PC-9 (cell line): ENCODE measurements at regions not wholly inside any gene's neighbourhood (a gene's known extent, or its start where the extent isn't known, plus 50 kb on each side); places are given as distances from the start of the nearest gene placed in this dataset.

Experiments used
- BruUV-seq: library from RNA; stranded (reverse); fragments of 400-500 nt; replicated peaks from 2 replicates; lab custom pipeline; 2021; lab: Mats Ljungman, UMichigan
- CTCF ChIA-PET: fragments of 300-600 bp; sonication (Branson Sonifier 250); formaldehyde crosslinking; loops from one replicate; lab custom pipeline; 2022; ENCODE audit warnings: antibody characterized with exemption; lab: Charles Lee
- POLR2A ChIA-PET: fragments of 300-600 bp; sonication (Branson Sonifier 250); formaldehyde crosslinking; loops from one replicate; lab custom pipeline; 2022; ENCODE audit warnings: antibody characterized with exemption; ENCODE audit not compliant: unreplicated experiment; lab: Charles Lee
- DNase-seq, 2 experiments: peaks; one replicate each; pipeline versions ENCODE4 v3.0.0 to v3.0.0-alpha.2; 2015 to 2022; ENCODE audit warnings: mixed read lengths in 1 of 2
- H2AFZ ChIP-seq: fragments of 200-600 bp; sonication (generic); 2 replicates; pipeline ENCODE4 v1.8.1; 2017; ENCODE audit warnings: antibody characterized with exemption
- H3F3A ChIP-seq: fragments of 200-600 bp; sonication (generic); 2 replicates; pipeline ENCODE4 v1.8.1; 2017; ENCODE audit warnings: antibody characterized with exemption, mild to moderate bottlenecking, low read depth; ENCODE audit not compliant: insufficient read depth
- H3K27ac ChIP-seq: fragments of 200-600 bp; sonication (generic); 2 replicates; pipeline ENCODE4 v1.6.1; 2016; ENCODE audit warnings: mixed run types
- H3K27me3 ChIP-seq: fragments of 200-600 bp; sonication (generic); 2 replicates; pipeline ENCODE4 v1.6.1; 2016; ENCODE audit warnings: low read depth, mixed run types; ENCODE audit not compliant: insufficient read depth
- H3K36me3 ChIP-seq: fragments of 200-600 bp; sonication (generic); 2 replicates; pipeline ENCODE4 v1.6.1; 2016; ENCODE audit warnings: low read depth, mixed run types
- H3K4me1 ChIP-seq: fragments of 200-600 bp; sonication (generic); replicated peaks from 2 replicates; pipeline ENCODE4 v1.6.1; 2016; ENCODE audit warnings: mixed run types; ENCODE audit not compliant: insufficient read depth
- H3K4me2 ChIP-seq: fragments of 200-600 bp; sonication (generic); 2 replicates; pipeline ENCODE4 v1.6.1; 2017; ENCODE audit warnings: mixed run types
- H3K4me3 ChIP-seq: fragments of 200-600 bp; sonication (generic); 2 replicates; pipeline ENCODE4 v1.6.1; 2016; ENCODE audit warnings: mixed run types
- H3K79me2 ChIP-seq: fragments of 200-600 bp; sonication (generic); 2 replicates; pipeline ENCODE4 v1.6.1; 2017; ENCODE audit warnings: low read depth, mixed run types
- H3K9me2 ChIP-seq: fragments of 200-600 bp; sonication (generic); 2 replicates; pipeline ENCODE4 v1.8.1; 2017; ENCODE audit warnings: mild to moderate bottlenecking; ENCODE audit not compliant: insufficient read depth
- H3K9me3 ChIP-seq: fragments of 200-600 bp; sonication (generic); 2 replicates; pipeline ENCODE4 v1.8.1; 2016; ENCODE audit warnings: low read depth; ENCODE audit not compliant: insufficient read depth
- H4K20me1 ChIP-seq: fragments of 200-600 bp; sonication (generic); 2 replicates; pipeline ENCODE4 v1.8.1; 2017; ENCODE audit not compliant: insufficient read depth
- CTCF ChIP-seq: fragments of 200-600 bp; sonication (generic); conservative IDR thresholded peaks from 2 replicates; pipeline ENCODE4 v1.6.1; 2017; ENCODE audit warnings: mixed run types, antibody characterized with exemption, mild to moderate bottlenecking, moderate library complexity
- EZH2 ChIP-seq: fragments of 200-600 bp; sonication (generic); IDR thresholded peaks from 2 replicates; pipeline ENCODE4 v1.8.0; 2017; ENCODE audit warnings: antibody characterized with exemption, low read depth
- intact Hi-C: fragments of 100-400 bp; cut with micrococcal nuclease; formaldehyde crosslinking; loops from one replicate; pipeline ENCODE4 v1.10.0; 2022; ENCODE audit not compliant: unreplicated experiment

- no peak for TF ChIP-seq EZH2
- no peak for TF ChIP-seq CTCF
- DNase-seq, result no peak
- Histone ChIP-seq H3F3A (no peaks in the 10 kb centered on the region), H3K9me3 (no peaks in the 10 kb centered on the region), H3K9me2 (no peaks in the 10 kb centered on the region), H3K4me2 (no peak overlapping the region), H3K79me2 (no peaks in the 10 kb centered on the region), H4K20me1 (no peaks in the 10 kb centered on the region), H3K4me1 (no peaks in the 10 kb centered on the region), H3K27ac (no peak overlapping the region), H2AFZ (no peak overlapping the region), H3K27me3 (peaks cover 46% of the 10 kb centered on the region), H3K4me3 (no peak overlapping the region), H3K36me3 (no peaks in the 10 kb centered on the region)
- CTCF ChIA-PET, result interaction anchor here (0.7 kb wide), 1 partner anchor 70 kb away, joined by 3 read pairs; no protein-coding TSS in a partner anchor
- POLR2A ChIA-PET, result no interaction called here
- intact Hi-C loops, result loop anchor here (5.0 kb wide), 1 partner anchor 1317 kb away; the partner anchor contains the start of gene CPEB4
- no TSS peak for BruUV-seq
Observed at GRCh38 chr5:172570594-172571334, 70.3 kb upstream of the NEURL1B start.

- peaks cover 48% of the 10 kb centered on the region for H3K27me3 ChIP-seq
- no peaks in the 10 kb centered on the region for H3F3A ChIP-seq
- intact Hi-C loops, result loop anchor here (5.0 kb wide), 1 partner anchor 1317 kb away; the partner anchor contains the start of gene CPEB4
- H2AFZ ChIP-seq, result no peak overlapping the region
- H3K4me3 ChIP-seq, result no peak overlapping the region
- no TSS peak for BruUV-seq
- DNase-seq, result no peak
- no peaks in the 10 kb centered on the region for H3K9me3 ChIP-seq
- H3K79me2 ChIP-seq, result no peaks in the 10 kb centered on the region
- H4K20me1 ChIP-seq, result no peaks in the 10 kb centered on the region
- no peak overlapping the region for H3K27ac ChIP-seq
- H3K36me3 ChIP-seq, result no peaks in the 10 kb centered on the region
- H3K4me1 ChIP-seq, result no peaks in the 10 kb centered on the region
- H3K4me2 ChIP-seq, result no peak overlapping the region
- CTCF ChIA-PET, result interaction anchor here (0.7 kb wide), 1 partner anchor 69 kb away, joined by 3 read pairs; no protein-coding TSS in a partner anchor
- TF ChIP-seq CTCF, result no peak
- TF ChIP-seq EZH2, result no peak
- POLR2A ChIA-PET, result no interaction called here
- no peaks in the 10 kb centered on the region for H3K9me2 ChIP-seq
Observed at GRCh38 chr5:172569861-172570558, 71.1 kb upstream of the NEURL1B start.

GRCh38 chr5:172568308-172568910, 72.7 kb upstream of the NEURL1B start:
- CTCF ChIA-PET, result no interaction called here
- no peak overlapping the region for H3K4me2 ChIP-seq

More at GRCh38 chr5:172568308-172568910, 72.7 kb upstream of the NEURL1B start:
- H3K27me3 ChIP-seq, result peaks cover 64% of the 10 kb centered on the region
- no peaks in the 10 kb centered on the region for H3K4me1 ChIP-seq
- no peaks in the 10 kb centered on the region for H3K79me2 ChIP-seq
- H3K4me3 ChIP-seq, result no peak overlapping the region
- H2AFZ ChIP-seq, result no peak overlapping the region
- H3K36me3 ChIP-seq, result no peaks in the 10 kb centered on the region
- no peak for DNase-seq
- TF ChIP-seq EZH2 (no peak), CTCF (no peak)
- H3K9me2 ChIP-seq, result no peaks in the 10 kb centered on the region
- no peaks in the 10 kb centered on the region for H4K20me1 ChIP-seq
- no peaks in the 10 kb centered on the region for H3F3A ChIP-seq
- H3K9me3 ChIP-seq, result no peaks in the 10 kb centered on the region
- BruUV-seq, result no TSS peak
- H3K27ac ChIP-seq, result no peak overlapping the region
- POLR2A ChIA-PET, result no interaction called here
- intact Hi-C loops, result no loop called here
